GM18951 (cell line): ENCODE measurements at regions not wholly inside any gene's neighbourhood (a gene's known extent, or its start where the extent isn't known, plus 50 kb on each side); places are given as distances from the start of the nearest gene placed in this dataset.

Experiments used
- POLR2A ChIP-seq: IDR thresholded peaks from 4 replicates; pipeline ENCODE4 v1.6.1; 2011; ENCODE audit warnings: mild to moderate bottlenecking; ENCODE audit not compliant: insufficient read length, insufficient read depth; ENCODE audit errors: extremely low read depth
- in situ Hi-C: fragments of 300-500 bp; cut with MboI; formaldehyde crosslinking; loops from one replicate; pipeline ENCODE4 v1.12.0; 2022; ENCODE audit warnings: low sequenced_read_pairs, mixed read lengths, inconsistent platforms; ENCODE audit not compliant: unreplicated experiment

GRCh38 chr5:145204743-145205142 lies 630.4 kb downstream of the PRELID2 start:
- no peak for TF ChIP-seq POLR2A
- in situ Hi-C loops: no loop called here

- in situ Hi-C loops: no loop called here
Observed at GRCh38 chr5:145203193-145203592, 631.9 kb downstream of the PRELID2 start.

DNA sequence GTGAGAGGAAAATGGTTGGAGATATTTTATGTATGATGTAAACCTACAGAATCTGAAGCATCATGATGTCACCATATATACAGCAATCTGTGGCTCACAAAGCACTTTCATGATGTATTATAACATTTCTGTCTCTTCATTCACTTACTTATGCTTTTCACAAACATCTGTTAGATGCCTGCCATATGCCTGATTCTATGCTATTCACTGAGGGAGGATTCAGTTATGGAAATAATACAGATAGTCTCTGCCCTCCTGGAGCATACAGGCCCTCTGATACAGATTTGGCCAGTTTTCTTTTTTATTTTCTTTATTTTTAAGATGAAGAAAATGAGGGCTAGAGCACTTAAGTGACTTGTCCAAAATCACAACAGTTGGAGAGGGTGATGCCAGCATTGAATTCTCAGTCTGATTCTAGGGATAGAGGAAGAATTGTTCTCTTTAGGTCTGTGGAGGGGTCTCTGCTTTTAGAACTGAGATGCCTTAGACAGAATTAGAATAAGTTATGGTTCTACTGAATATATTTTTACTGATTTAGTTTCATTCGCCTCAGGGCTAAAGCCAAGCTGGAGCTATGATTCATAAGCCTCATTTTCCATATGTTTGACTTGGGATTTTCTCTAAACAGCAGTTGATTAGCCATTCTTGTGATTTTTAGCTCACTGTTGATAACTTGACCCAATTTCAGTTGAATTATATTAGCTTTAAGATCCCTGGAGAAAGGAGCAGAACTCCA lies 636.4 kb downstream of the PRELID2 start:
- TF ChIP-seq POLR2A: no peak
- in situ Hi-C loops: no loop called here

More at GRCh38 chr5:145203193-145203592, 631.9 kb downstream of the PRELID2 start:
- no peak for TF ChIP-seq POLR2A

DNA sequence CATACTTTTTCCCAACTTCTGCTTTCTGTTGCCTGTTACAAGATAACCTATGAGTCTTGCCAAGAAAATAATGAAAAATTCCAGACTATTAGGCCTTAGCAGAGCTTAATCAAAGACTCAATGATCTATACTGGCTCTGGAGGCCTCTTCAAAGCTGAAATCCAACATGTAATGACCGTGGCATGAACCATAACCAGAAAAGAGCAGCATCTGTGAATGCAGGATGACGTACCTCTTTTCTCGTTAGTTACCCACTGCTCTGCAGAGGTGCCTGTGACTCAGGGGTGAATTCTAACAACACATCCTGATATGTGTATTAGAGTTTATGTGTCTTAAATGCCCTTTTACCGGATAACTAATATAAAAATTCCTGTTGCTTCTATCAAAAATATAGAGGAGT lies 645.4 kb downstream of the PRELID2 start:
- TF ChIP-seq POLR2A: no peak
- in situ Hi-C loops: no loop called here

DNA sequence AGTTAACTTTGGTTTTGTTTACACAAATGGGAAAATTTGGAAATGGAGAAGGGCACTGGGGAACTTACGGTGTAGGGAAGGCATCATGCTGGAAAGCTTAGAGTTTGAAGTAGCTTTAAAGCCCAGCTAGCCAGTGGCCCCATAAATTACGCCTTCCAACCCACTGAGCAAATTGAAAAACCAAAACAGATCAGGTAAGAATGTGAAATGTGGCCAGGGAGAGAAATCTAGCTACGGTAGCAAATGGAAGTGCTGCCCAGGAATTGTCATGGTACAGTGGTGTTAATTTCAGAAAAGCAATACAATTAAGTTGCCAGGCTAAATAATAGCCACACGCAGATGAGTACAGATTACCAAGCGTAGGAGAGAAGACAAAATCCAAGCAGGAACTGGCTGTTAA lies 654.8 kb downstream of the PRELID2 start:
- no peak for TF ChIP-seq POLR2A
- in situ Hi-C loops: no loop called here

DNA sequence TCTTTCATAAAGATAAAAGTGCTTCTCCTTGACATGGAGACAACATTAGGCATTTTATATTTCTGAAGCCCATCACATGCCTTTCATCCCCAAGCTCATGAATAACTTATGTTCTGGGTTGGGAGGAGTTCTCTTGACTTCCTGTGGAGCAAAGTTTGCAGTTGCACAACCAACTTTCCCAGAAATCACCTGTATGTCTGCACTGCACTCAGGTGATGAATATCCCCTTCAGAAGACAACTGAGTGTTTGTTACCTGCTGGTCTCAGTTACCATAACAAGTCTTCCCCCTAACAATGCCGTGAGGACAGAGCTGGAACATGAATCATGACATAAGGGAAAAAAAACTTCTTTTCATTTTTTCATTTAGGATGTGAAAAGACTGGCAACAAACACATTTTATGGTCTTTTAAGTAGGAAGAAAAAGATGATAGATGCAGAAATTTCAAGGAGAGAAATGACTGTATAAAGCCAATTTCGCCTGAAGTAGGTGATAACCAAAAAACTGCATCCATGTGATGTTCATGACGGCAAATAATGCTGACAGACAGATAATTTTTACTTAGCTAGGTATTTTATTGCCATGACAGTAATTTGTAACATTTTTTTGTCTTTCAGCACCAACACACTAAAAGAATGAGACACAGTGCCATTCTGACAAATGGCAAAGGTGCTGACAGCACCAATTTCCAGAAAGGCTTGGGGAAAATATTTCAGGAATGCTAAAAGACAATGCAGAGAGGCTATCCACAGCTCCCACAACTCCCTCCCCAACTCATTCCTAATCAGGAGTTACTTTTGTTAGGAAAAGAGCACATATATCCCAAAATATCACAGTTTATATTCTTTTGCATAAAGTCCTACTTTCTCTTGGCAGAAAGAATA lies 656.3 kb downstream of the PRELID2 start:
- TF ChIP-seq POLR2A: no peak
- in situ Hi-C loops: no loop called here

GRCh38 chr5:145176041-145176440 lies 659.1 kb downstream of the PRELID2 start:
- TF ChIP-seq POLR2A: no peak
- in situ Hi-C loops: no loop called here

DNA sequence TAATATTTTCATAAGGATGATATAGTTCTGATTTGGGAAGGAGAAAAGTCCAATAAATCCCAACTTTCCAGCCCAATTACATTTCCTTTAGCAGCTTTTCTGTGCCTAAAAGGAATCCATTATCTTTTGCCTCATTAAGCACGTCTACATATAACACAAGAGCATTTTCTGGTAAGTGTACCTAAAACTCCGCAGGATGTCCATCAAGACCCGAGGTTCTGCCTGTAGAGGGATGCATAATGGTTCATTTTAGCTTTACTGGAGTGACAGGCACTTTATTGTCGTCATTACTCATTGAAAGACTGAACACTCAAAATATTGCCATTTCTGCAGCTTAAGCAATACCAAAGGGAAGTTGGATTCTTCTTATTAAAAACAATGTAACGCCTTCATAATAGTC lies 669.0 kb downstream of the PRELID2 start:
- in situ Hi-C loops: no loop called here
- no peak for TF ChIP-seq POLR2A

GRCh38 chr5:145163876-145164275 lies 671.3 kb downstream of the PRELID2 start:
- no peak for TF ChIP-seq POLR2A
- in situ Hi-C loops: no loop called here

GRCh38 chr5:145162626-145163025 lies 672.5 kb downstream of the PRELID2 start:
- no peak for TF ChIP-seq POLR2A
- in situ Hi-C loops: no loop called here

- TF ChIP-seq POLR2A: no peak
- in situ Hi-C loops: no loop called here
Observed at GRCh38 chr5:145161391-145161790, 673.8 kb downstream of the PRELID2 start.

- no peak for TF ChIP-seq POLR2A
- in situ Hi-C loops: no loop called here
Observed at GRCh38 chr5:145160679-145161078, 674.5 kb downstream of the PRELID2 start.

DNA sequence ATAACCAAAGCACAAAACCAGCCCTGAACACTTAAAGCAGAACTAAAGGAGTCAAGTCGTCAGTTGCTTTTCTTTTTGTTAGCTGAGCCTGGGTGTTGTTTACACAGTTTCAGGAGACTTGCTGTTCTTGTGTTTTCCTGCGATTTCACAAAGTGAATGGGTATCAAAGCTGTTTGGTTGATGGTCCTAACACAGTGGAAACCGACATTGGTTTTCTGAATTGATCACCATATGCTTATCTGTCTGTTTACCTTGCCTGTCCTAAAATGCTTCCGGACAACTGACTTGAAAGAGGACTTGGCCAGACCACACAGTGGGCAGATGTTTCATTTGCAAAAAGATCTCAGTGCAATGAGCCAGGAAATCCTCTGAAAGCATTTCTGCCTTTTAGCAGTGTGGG lies 676.4 kb downstream of the PRELID2 start:
- TF ChIP-seq POLR2A: no peak
- in situ Hi-C loops: no loop called here

- TF ChIP-seq POLR2A: no peak
Observed at GRCh38 chr5:145157841-145158240, 677.3 kb downstream of the PRELID2 start.

More at GRCh38 chr5:145157841-145158240, 677.3 kb downstream of the PRELID2 start:
- in situ Hi-C loops: no loop called here
